Trophoblast cell (in vitro differentiated cells and primary cell): ENCODE measurements at regions not wholly inside any gene's neighbourhood (a gene's known extent, or its start where the extent isn't known, plus 50 kb on each side); places are given as distances from the start of the nearest gene placed in this dataset.
A peak's percentile ranks its signal among the peaks of the same experiment; 100 is the strongest.

Source experiments
- DNase-seq, 2 donors: peaks; one replicate each; pipeline ENCODE4 v3.0.0-alpha.2; 2016
- H2AFZ ChIP-seq: 2 replicates; pipeline ENCODE4 v1.6.1; 2013; ENCODE audit warnings: low read length, moderate library complexity, mild to moderate bottlenecking; ENCODE audit not compliant: insufficient read depth, poor library complexity
- H2AK5ac ChIP-seq: 2 replicates; pipeline ENCODE4 v1.6.1; 2013; ENCODE audit warnings: mild to moderate bottlenecking, low read length
- H2BK120ac ChIP-seq: 2 replicates; pipeline ENCODE4 v1.6.1; 2013; ENCODE audit warnings: low read length, mild to moderate bottlenecking, moderate library complexity; ENCODE audit not compliant: insufficient read depth, poor library complexity
- H2BK12ac ChIP-seq: 2 replicates; pipeline ENCODE4 v1.6.1; 2013; ENCODE audit warnings: mild to moderate bottlenecking, low read length, moderate library complexity
- H2BK5ac ChIP-seq: 2 replicates; pipeline ENCODE4 v1.6.1; 2013; ENCODE audit warnings: low read length, low read depth, moderate library complexity, mild to moderate bottlenecking; ENCODE audit not compliant: poor library complexity
- H3K14ac ChIP-seq: 2 replicates; pipeline ENCODE4 v1.6.1; 2013; ENCODE audit warnings: mild to moderate bottlenecking, low read length
- H3K18ac ChIP-seq: 2 replicates; pipeline ENCODE4 v1.6.1; 2013; ENCODE audit warnings: mild to moderate bottlenecking, low read length
- H3K23ac ChIP-seq: 2 replicates; pipeline ENCODE4 v1.6.1; 2013; ENCODE audit warnings: low read length
- H3K27ac ChIP-seq: 2 replicates; pipeline ENCODE4 v1.5.1; 2013; ENCODE audit warnings: low read depth, mild to moderate bottlenecking, inconsistent platforms, low read length, moderate library complexity
- H3K27me3 ChIP-seq: 2 replicates; pipeline ENCODE4 v1.6.1; 2013; ENCODE audit warnings: inconsistent platforms, mild to moderate bottlenecking, low read length, moderate library complexity; ENCODE audit not compliant: insufficient read depth
- H3K36me3 ChIP-seq, 2 experiments: 1 replicate in 1 of 2; 2 replicates in 1 of 2; pipeline ENCODE4 v1.6.1; 2013; ENCODE audit warnings: low read length in 2 of 2, mild to moderate bottlenecking in 2 of 2, moderate library complexity in 1 of 2; ENCODE audit not compliant: insufficient read depth in 2 of 2, control insufficient read depth in 1 of 2
- H3K4ac ChIP-seq: 2 replicates; pipeline ENCODE4 v1.6.1; 2013; ENCODE audit warnings: low read depth, mild to moderate bottlenecking, low read length, moderate library complexity
- H3K4me1 ChIP-seq, 2 experiments: 1 replicate in 1 of 2; 2 replicates in 1 of 2; pipeline ENCODE4 v1.6.1; 2013; ENCODE audit warnings: low read length in 2 of 2, mild to moderate bottlenecking in 2 of 2, moderate library complexity in 1 of 2; ENCODE audit not compliant: insufficient read depth in 2 of 2, control insufficient read depth in 1 of 2
- H3K4me2 ChIP-seq: 2 replicates; pipeline ENCODE4 v1.6.1; 2013; ENCODE audit warnings: inconsistent platforms, mild to moderate bottlenecking, low read length, moderate library complexity
- H3K4me3 ChIP-seq: 2 replicates; pipeline ENCODE4 v1.5.1; 2013; ENCODE audit warnings: mild to moderate bottlenecking, low read depth, low read length, inconsistent platforms
- H3K79me1 ChIP-seq: one replicate; pipeline ENCODE4 v1.6.1; 2013; ENCODE audit warnings: low read length
- H3K79me2 ChIP-seq: 2 replicates; pipeline ENCODE4 v1.6.1; 2013; ENCODE audit warnings: low read length, mild to moderate bottlenecking; ENCODE audit not compliant: control insufficient read depth, insufficient read depth, poor library complexity
- H3K9ac ChIP-seq: 2 replicates; pipeline ENCODE4 v1.6.1; 2013; ENCODE audit warnings: mild to moderate bottlenecking, low read length
- H3K9me3 ChIP-seq: 2 replicates; pipeline ENCODE4 v1.6.1; 2013; ENCODE audit warnings: low read depth, mild to moderate bottlenecking, control low read depth, inconsistent platforms, low read length; ENCODE audit not compliant: insufficient read depth
- H4K12ac ChIP-seq: 2 replicates; pipeline ENCODE4 v1.6.1; 2013; ENCODE audit warnings: low read depth, mild to moderate bottlenecking, low read length, moderate library complexity
- H4K8ac ChIP-seq: 2 replicates; pipeline ENCODE4 v1.6.1; 2013; ENCODE audit warnings: low read depth, mild to moderate bottlenecking, low read length, moderate library complexity
- H4K91ac ChIP-seq: one replicate; pipeline ENCODE4 v1.6.1; 2013; ENCODE audit warnings: low read depth, mild to moderate bottlenecking, low read length, moderate library complexity
- WGBS: extraction: QIAGEN DNeasy Blood & Tissue Kit; methylation state at CpG from one replicate; pipeline ENCODE4 v1.1.7; 2013; ENCODE audit warnings: missing lambda C conversion rate; ENCODE audit not compliant: insufficient read length, insufficient coverage; ENCODE audit errors: extremely low coverage; 5-methylcytosine and 5-hydroxymethylcytosine counted together

- H3K36me3 ChIP-seq: no peaks in the 10 kb centered on the region
- H3K9ac ChIP-seq: no peak overlapping the region
- no peak overlapping the region for H3K4me3 ChIP-seq
- no peak overlapping the region for H2AK5ac ChIP-seq
- no peak overlapping the region for H2BK5ac ChIP-seq
- H3K27ac ChIP-seq: no peak overlapping the region
- H3K4me1 ChIP-seq: no peaks in the 10 kb centered on the region
- no peak overlapping the region for H3K14ac ChIP-seq
- no peak overlapping the region for H3K4ac ChIP-seq
- H3K79me1 ChIP-seq: no peaks in the 10 kb centered on the region
- no peak overlapping the region for H2BK12ac ChIP-seq
- H4K8ac ChIP-seq: no peak overlapping the region
- H3K4me2 ChIP-seq: no peak overlapping the region
- H3K23ac ChIP-seq: no peak overlapping the region
- DNase-seq: no peak
- WGBS: no CpG with 5 or more reads among the region's 2 CpGs
- no peak overlapping the region for H3K18ac ChIP-seq
- H3K27me3 ChIP-seq: no peaks in the 10 kb centered on the region
- peaks cover 11% of the 10 kb centered on the region for H3K9me3 ChIP-seq
- no peak overlapping the region for H2AFZ ChIP-seq
- H4K91ac ChIP-seq: no peak overlapping the region
- H4K12ac ChIP-seq: no peak overlapping the region
- H3K79me2 ChIP-seq: no peaks in the 10 kb centered on the region
- no peak overlapping the region for H2BK120ac ChIP-seq
Observed at GRCh38 chr1:13996334-13996733, 296.3 kb downstream of the PRDM2 start.

GRCh38 chr1:14003552-14003951, 303.6 kb downstream of the PRDM2 start:
- H2BK120ac ChIP-seq: no peak overlapping the region
- no peak overlapping the region for H3K18ac ChIP-seq
- no peaks in the 10 kb centered on the region for H3K79me1 ChIP-seq
- H3K23ac ChIP-seq: no peak overlapping the region
- no peaks in the 10 kb centered on the region for H3K79me2 ChIP-seq
- H3K9me3 ChIP-seq: no peaks in the 10 kb centered on the region
- H3K36me3 ChIP-seq: no peaks in the 10 kb centered on the region
- H3K27me3 ChIP-seq: no peaks in the 10 kb centered on the region
- H3K9ac ChIP-seq: no peak overlapping the region
- H3K4ac ChIP-seq: no peak overlapping the region
- no peak overlapping the region for H4K8ac ChIP-seq
- no peak overlapping the region for H3K14ac ChIP-seq
- no peak overlapping the region for H3K27ac ChIP-seq
- no CpG with 5 or more reads among the region's 1 CpG for WGBS
- H4K12ac ChIP-seq: no peak overlapping the region
- H2AK5ac ChIP-seq: no peak overlapping the region
- H3K4me2 ChIP-seq: no peak overlapping the region
- no peak overlapping the region for H2BK12ac ChIP-seq
- DNase-seq: no peak
- no peaks in the 10 kb centered on the region for H3K4me1 ChIP-seq
- no peak overlapping the region for H2BK5ac ChIP-seq
- no peak overlapping the region for H4K91ac ChIP-seq
- no peak overlapping the region for H2AFZ ChIP-seq
- H3K4me3 ChIP-seq: no peak overlapping the region

- Histone ChIP-seq H4K8ac (no peak overlapping the region), H3K27ac (no peak overlapping the region), H3K4me1 (no peaks in the 10 kb centered on the region), H2BK120ac (no peak overlapping the region), H3K18ac (no peak overlapping the region), H4K91ac (no peak overlapping the region), H3K4ac (no peak overlapping the region), H3K36me3 (no peaks in the 10 kb centered on the region), H2AFZ (no peak overlapping the region), H3K14ac (no peak overlapping the region), H3K23ac (no peak overlapping the region), H2AK5ac (no peak overlapping the region), H3K4me2 (no peak overlapping the region), H3K9me3 (no peaks in the 10 kb centered on the region), H3K79me1 (no peaks in the 10 kb centered on the region), H3K79me2 (no peaks in the 10 kb centered on the region), H4K12ac (no peak overlapping the region), H2BK5ac (no peak overlapping the region), H3K9ac (no peak overlapping the region), H3K4me3 (no peak overlapping the region), H2BK12ac (no peak overlapping the region), H3K27me3 (no peaks in the 10 kb centered on the region)
- WGBS: no CpG with 5 or more reads among the region's 3 CpGs
- DNase-seq: peak; percentile 42 to 75
Observed at GRCh38 chr1:14009582-14009981, 309.6 kb downstream of the PRDM2 start.

- peak; percentile 59 to 88 for DNase-seq
- H3K79me2 ChIP-seq: no peaks in the 10 kb centered on the region
Observed at GRCh38 chr1:14010476-14010875, 310.5 kb downstream of the PRDM2 start.

More at GRCh38 chr1:14010476-14010875, 310.5 kb downstream of the PRDM2 start:
- H2BK12ac ChIP-seq: no peak overlapping the region
- H3K36me3 ChIP-seq: no peaks in the 10 kb centered on the region
- no peak overlapping the region for H2AFZ ChIP-seq
- H3K14ac ChIP-seq: no peak overlapping the region
- H3K4me1 ChIP-seq: no peaks in the 10 kb centered on the region
- no peak overlapping the region for H2BK5ac ChIP-seq
- no peak overlapping the region for H3K18ac ChIP-seq
- no peak overlapping the region for H4K12ac ChIP-seq
- no peak overlapping the region for H2BK120ac ChIP-seq
- no peak overlapping the region for H4K91ac ChIP-seq
- no peaks in the 10 kb centered on the region for H3K27me3 ChIP-seq
- H4K8ac ChIP-seq: no peak overlapping the region
- H3K4ac ChIP-seq: no peak overlapping the region
- H3K79me1 ChIP-seq: no peaks in the 10 kb centered on the region
- H3K4me3 ChIP-seq: no peak overlapping the region
- no peak overlapping the region for H3K27ac ChIP-seq
- no peak overlapping the region for H3K23ac ChIP-seq
- no peak overlapping the region for H3K4me2 ChIP-seq
- no peak overlapping the region for H2AK5ac ChIP-seq
- no peaks in the 10 kb centered on the region for H3K9me3 ChIP-seq
- H3K9ac ChIP-seq: no peak overlapping the region
